ENCODE measurements at regions not wholly inside any gene's neighbourhood (a gene's known extent, or its start where the extent isn't known, plus 50 kb on each side); places are given as distances from the start of the nearest gene placed in this dataset.

GRCh38 chr14:98622208-98623051, 649.6 kb downstream of the BCL11B start:
- DNase-seq (ENCODE audit: low spot score in 2 of 2) (peak in 1 of 2 donors; percentile 46), ATAC-seq (peak; percentile 40)
- H3K9me3 Mint-ChIP-seq: peaks cover 2% of the 10 kb centered on the region
- H3K27ac Mint-ChIP-seq: no peak overlapping the region
- H3K36me3 Mint-ChIP-seq: no peaks in the 10 kb centered on the region
- no peak overlapping the region for H3K4me3 Mint-ChIP-seq
- no peaks in the 10 kb centered on the region for H3K4me1 Mint-ChIP-seq

- peak in 1 of 2 donors; percentile 7 for DNase-seq (ENCODE audit: low spot score in 2 of 2)
- H3K36me3 Mint-ChIP-seq: no peaks in the 10 kb centered on the region
- H3K4me1 Mint-ChIP-seq: no peaks in the 10 kb centered on the region
- no peak overlapping the region for H3K4me3 Mint-ChIP-seq
- no peak for ATAC-seq
- peaks cover 7% of the 10 kb centered on the region for H3K9me3 Mint-ChIP-seq
- no peak overlapping the region for H3K27ac Mint-ChIP-seq
Observed at GRCh38 chr14:98623788-98624415, 648.1 kb downstream of the BCL11B start.

- Mint-ChIP-seq H3K9me3 (no peaks in the 10 kb centered on the region), H3K36me3 (no peaks in the 10 kb centered on the region), H3K27ac (no peak overlapping the region), H3K4me1 (no peaks in the 10 kb centered on the region), H3K4me3 (no peak overlapping the region)
- DNase-seq (ENCODE audit: low spot score in 2 of 2) (no peak), ATAC-seq (no peak)
Observed at GRCh38 chr14:98633380-98633779, 638.6 kb downstream of the BCL11B start.

GRCh38 chr14:98634043-98634820, 637.8 kb downstream of the BCL11B start:
- DNase-seq (ENCODE audit: low spot score in 2 of 2) (peak in 1 of 2 donors; percentile 22), ATAC-seq (no peak)
- Mint-ChIP-seq H3K4me3 (no peak overlapping the region), H3K36me3 (no peaks in the 10 kb centered on the region), H3K4me1 (no peaks in the 10 kb centered on the region), H3K9me3 (no peaks in the 10 kb centered on the region), H3K27ac (no peak overlapping the region)

GRCh38 chr14:98638366-98638765, 633.6 kb downstream of the BCL11B start:
- Mint-ChIP-seq H3K27ac (no peak overlapping the region), H3K36me3 (no peaks in the 10 kb centered on the region), H3K4me1 (no peaks in the 10 kb centered on the region), H3K9me3 (no peaks in the 10 kb centered on the region), H3K4me3 (no peak overlapping the region)
- no peak for ATAC-seq
- DNase-seq (ENCODE audit: low spot score in 2 of 2): no peak

GRCh38 chr14:98647754-98648153, 624.2 kb downstream of the BCL11B start:
- no peaks in the 10 kb centered on the region for H3K36me3 Mint-ChIP-seq
- H3K4me1 Mint-ChIP-seq: no peaks in the 10 kb centered on the region
- DNase-seq (ENCODE audit: low spot score in 2 of 2) (no peak), ATAC-seq (no peak)
- H3K9me3 Mint-ChIP-seq: no peaks in the 10 kb centered on the region
- H3K27ac Mint-ChIP-seq: no peak overlapping the region
- H3K4me3 Mint-ChIP-seq: no peak overlapping the region

- H3K27ac Mint-ChIP-seq: no peak overlapping the region
- DNase-seq (ENCODE audit: low spot score in 2 of 2): no peak
- no peaks in the 10 kb centered on the region for H3K4me1 Mint-ChIP-seq
- no peak overlapping the region for H3K4me3 Mint-ChIP-seq
- ATAC-seq: no peak
- no peaks in the 10 kb centered on the region for H3K36me3 Mint-ChIP-seq
- H3K9me3 Mint-ChIP-seq: peaks cover 2% of the 10 kb centered on the region
Observed at GRCh38 chr14:98651037-98651436, 621.0 kb downstream of the BCL11B start.

GRCh38 chr14:98665007-98665406, 607.0 kb downstream of the BCL11B start:
- ATAC-seq: no peak
- Mint-ChIP-seq H3K27ac (no peak overlapping the region), H3K9me3 (no peaks in the 10 kb centered on the region), H3K36me3 (no peaks in the 10 kb centered on the region), H3K4me1 (no peaks in the 10 kb centered on the region), H3K4me3 (no peak overlapping the region)
- DNase-seq (ENCODE audit: low spot score in 2 of 2): no peak

GRCh38 chr14:98666545-98666944, 605.5 kb downstream of the BCL11B start:
- Mint-ChIP-seq H3K27ac (no peak overlapping the region), H3K4me1 (no peaks in the 10 kb centered on the region), H3K36me3 (no peaks in the 10 kb centered on the region), H3K4me3 (no peak overlapping the region), H3K9me3 (no peaks in the 10 kb centered on the region)
- DNase-seq (ENCODE audit: low spot score in 2 of 2) (no peak), ATAC-seq (no peak)

GRCh38 chr14:98682033-98682432, 590.0 kb downstream of the BCL11B start:
- DNase-seq (ENCODE audit: low spot score in 2 of 2) (no peak), ATAC-seq (no peak)
- Mint-ChIP-seq H3K36me3 (no peaks in the 10 kb centered on the region), H3K4me3 (no peak overlapping the region), H3K4me1 (no peaks in the 10 kb centered on the region), H3K9me3 (peaks cover 3% of the 10 kb centered on the region), H3K27ac (no peak overlapping the region)

GRCh38 chr14:98682726-98683125, 589.3 kb downstream of the BCL11B start:
- Mint-ChIP-seq H3K27ac (no peak overlapping the region), H3K4me1 (no peaks in the 10 kb centered on the region), H3K9me3 (peaks cover 3% of the 10 kb centered on the region), H3K36me3 (no peaks in the 10 kb centered on the region), H3K4me3 (no peak overlapping the region)
- no peak for DNase-seq (ENCODE audit: low spot score in 2 of 2)
- no peak for ATAC-seq

GRCh38 chr14:98684468-98684867, 587.5 kb downstream of the BCL11B start:
- no peak overlapping the region for H3K4me3 Mint-ChIP-seq
- H3K27ac Mint-ChIP-seq: no peak overlapping the region
- ATAC-seq (no peak), DNase-seq (ENCODE audit: low spot score in 2 of 2) (no peak)
- H3K36me3 Mint-ChIP-seq: no peaks in the 10 kb centered on the region
- no peaks in the 10 kb centered on the region for H3K4me1 Mint-ChIP-seq
- H3K9me3 Mint-ChIP-seq: no peaks in the 10 kb centered on the region

GRCh38 chr14:98685725-98686124, 586.3 kb downstream of the BCL11B start:
- H3K4me3 Mint-ChIP-seq: no peak overlapping the region
- H3K36me3 Mint-ChIP-seq: no peaks in the 10 kb centered on the region
- no peaks in the 10 kb centered on the region for H3K4me1 Mint-ChIP-seq
- no peak for ATAC-seq
- H3K27ac Mint-ChIP-seq: no peak overlapping the region
- H3K9me3 Mint-ChIP-seq: no peaks in the 10 kb centered on the region
- no peak for DNase-seq (ENCODE audit: low spot score in 2 of 2)

- Mint-ChIP-seq H3K36me3 (no peaks in the 10 kb centered on the region), H3K4me3 (no peak overlapping the region), H3K9me3 (no peaks in the 10 kb centered on the region), H3K27ac (no peak overlapping the region), H3K4me1 (peaks cover 7% of the 10 kb centered on the region)
- DNase-seq (ENCODE audit: low spot score in 2 of 2): no peak
- no peak for ATAC-seq
Observed at GRCh38 chr14:98688446-98688845, 583.6 kb downstream of the BCL11B start.

GRCh38 chr14:98689951-98690350, 582.0 kb downstream of the BCL11B start:
- H3K4me1 Mint-ChIP-seq: peaks cover 7% of the 10 kb centered on the region
- H3K4me3 Mint-ChIP-seq: no peak overlapping the region
- H3K27ac Mint-ChIP-seq: no peak overlapping the region
- H3K9me3 Mint-ChIP-seq: no peaks in the 10 kb centered on the region
- ATAC-seq (no peak), DNase-seq (ENCODE audit: low spot score in 2 of 2) (no peak)
- no peaks in the 10 kb centered on the region for H3K36me3 Mint-ChIP-seq

Measured in stimulated activated effector memory CD8-positive, alpha-beta T cell treated with anti-CD3 and anti-CD28 coated beads, Interleukin-12 subunit alpha, Interleukin-12 subunit beta, amount 100 ng/mL, for 72 hours (primary cell).